ENCODE measurements at regions not wholly inside any gene's neighbourhood (a gene's known extent, or its start where the extent isn't known, plus 50 kb on each side); places are given as distances from the start of the nearest gene placed in this dataset.

- DNase-seq (ENCODE audit: insufficient read length, low spot score) (no peak), FAIRE-seq (no peak)
- TF ChIP-seq CTCF (IDR thresholded peaks at IDR 0.05; ENCODE audit: insufficient read depth, missing control alignments) = no peak
These were observed 63.3 kb upstream of the GAS1 start for GRCh38 chr9:87010626-87011025.

- DNase-seq (ENCODE audit: insufficient read length, low spot score) (no peak), FAIRE-seq (no peak)
- no peak for TF ChIP-seq CTCF (IDR thresholded peaks at IDR 0.05; ENCODE audit: insufficient read depth, missing control alignments)
These were observed 64.2 kb upstream of the GAS1 start for GRCh38 chr9:87011551-87011950.

GRCh38 chr9:87013490-87013889 is 66.2 kb upstream of the GAS1 start:
- no peak for TF ChIP-seq CTCF (IDR thresholded peaks at IDR 0.05; ENCODE audit: insufficient read depth, missing control alignments)
- FAIRE-seq (no peak), DNase-seq (ENCODE audit: insufficient read length, low spot score) (no peak)

- no peak for TF ChIP-seq CTCF (IDR thresholded peaks at IDR 0.05; ENCODE audit: insufficient read depth, missing control alignments)
- FAIRE-seq = no peak
- DNase-seq (ENCODE audit: insufficient read length, low spot score) = no peak
These were observed 67.1 kb upstream of the GAS1 start for GRCh38 chr9:87014436-87014835.

GRCh38 chr9:87016681-87017080 is 69.4 kb upstream of the GAS1 start:
- no peak for FAIRE-seq
- no peak for TF ChIP-seq CTCF (IDR thresholded peaks at IDR 0.05; ENCODE audit: insufficient read depth, missing control alignments)

GRCh38 chr9:87020169-87020950 is 73.1 kb upstream of the GAS1 start:
- FAIRE-seq = no peak
- TF ChIP-seq CTCF (IDR thresholded peaks at IDR 0.05; ENCODE audit: insufficient read depth, missing control alignments) = no peak
- no peak for DNase-seq (ENCODE audit: insufficient read length, low spot score)

More at GRCh38 chr9:87016681-87017080, 69.4 kb upstream of the GAS1 start:
- DNase-seq (ENCODE audit: insufficient read length, low spot score) = no peak

- no peak for DNase-seq (ENCODE audit: insufficient read length, low spot score)
- FAIRE-seq = no peak
- TF ChIP-seq CTCF (IDR thresholded peaks at IDR 0.05; ENCODE audit: insufficient read depth, missing control alignments) = no peak
These were observed 74.9 kb upstream of the GAS1 start for GRCh38 chr9:87022178-87022577.
